ENCODE measurements at regions not wholly inside any gene's neighbourhood (a gene's known extent, or its start where the extent isn't known, plus 50 kb on each side); places are given as distances from the start of the nearest gene placed in this dataset.

DNA sequence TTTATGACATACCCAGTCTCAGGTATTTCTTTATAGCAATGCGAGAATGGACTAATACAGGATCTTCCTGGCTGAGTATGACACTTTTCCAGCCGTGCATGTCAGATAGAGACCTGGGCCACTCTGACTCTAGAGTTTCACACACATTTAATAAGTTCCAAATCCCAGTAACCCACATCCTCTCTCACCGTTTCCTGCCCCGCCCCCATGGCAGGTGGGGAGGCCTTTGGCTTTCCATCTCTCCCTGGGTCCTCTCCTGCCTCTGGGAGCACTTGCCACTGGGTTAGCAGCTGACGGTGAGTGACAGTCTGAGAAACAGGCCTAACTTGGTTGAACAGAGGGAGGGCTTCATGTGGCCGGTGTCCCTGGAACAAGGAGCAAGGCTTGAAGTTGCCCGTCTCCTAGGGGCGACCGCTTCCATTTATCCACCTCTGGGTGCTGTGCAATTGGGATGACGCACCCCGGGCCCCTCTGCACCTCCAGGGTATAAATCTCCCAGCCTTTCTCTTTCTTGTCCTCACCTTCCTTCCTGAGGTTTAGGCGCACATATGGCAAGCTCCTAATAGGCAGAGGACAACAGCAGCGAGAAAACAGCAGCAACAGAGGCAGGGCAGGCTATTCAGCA lies 152.7 kb upstream of the HDAC4 start:
- intact Hi-C loops (cut with micrococcal nuclease): no loop called here
- FAIRE-seq: no peak
- CTCF ChIA-PET (ENCODE audit: low intra/inter-chr PET ratio): no interaction called here
- Histone ChIP-seq H3K36me3 (ENCODE audit: control insufficient read depth, insufficient read depth, low read length) (no peaks in the 10 kb centered on the region), H3K4me2 (ENCODE audit: insufficient read depth, low read length) (no peak overlapping the region), H3K79me2 (ENCODE audit: control insufficient read depth, insufficient read depth, low read length) (no peaks in the 10 kb centered on the region), H3K9me3 (replicated peaks; ENCODE audit: control insufficient read depth, insufficient read depth, low read depth, low read length) (no peaks in the 10 kb centered on the region), H2AFZ (ENCODE audit: low read depth, low read length) (no peak overlapping the region), H4K20me1 (replicated peaks; ENCODE audit: control insufficient read depth, insufficient read depth, low read length) (no peaks in the 10 kb centered on the region), H3K27ac (ENCODE audit: extremely low read depth, low read depth, low read length) (no peak overlapping the region), H3K27me3 (ENCODE audit: control insufficient read depth in 2 of 2, insufficient read depth in 2 of 2, low read length in 2 of 2) (peaks cover 3 to 41% of the 10 kb centered on the region in 2 experiments; a peak in 4 of 5 replicates), H3K4me1 (replicated peaks in 1 of 2; ENCODE audit: control insufficient read depth in 2 of 2, insufficient read depth in 2 of 2, low read length in 2 of 2) (peaks cover 0 to 2% of the 10 kb centered on the region in 2 experiments; a peak in 1 of 5 replicates), H3K9me1 (ENCODE audit: control insufficient read depth, insufficient read depth, low read length) (no peaks in the 10 kb centered on the region), H3K4me3 (no peak overlapping the region), H3K9ac (ENCODE audit: insufficient read depth in 1 of 2, low read depth in 2 of 2, low read length in 2 of 2) (no peak overlapping the region)
- POLR2A ChIA-PET: no interaction called here
- in situ Hi-C loops (cut with MboI): no loop called here
- BruUV-seq (replicated peaks): no TSS peak
- 0% methylated on average over 11 of the region's 13 CpGs for WGBS (ENCODE audit: insufficient coverage, low coverage, missing lambda C conversion rate)
- ATAC-seq: no peak
- no peak for DNase-seq (ENCODE audit: extremely low read depth in 1 of 4, low spot score in 3 of 4)
- TF ChIP-seq ZNF253 (CRISPR knock-in tag; conservative IDR thresholded peaks at IDR 0.05) (no peak), NUFIP1 (IDR thresholded peaks at IDR 0.05; ENCODE audit: partially characterized antibody) (no peak), PML (IDR thresholded peaks at IDR 0.05; ENCODE audit: low read length) (no peak), ATF1 (CRISPR knock-in tag; IDR thresholded peaks at IDR 0.05) (no peak), ATF1 (tag; IDR thresholded peaks at IDR 0.05) (no peak), MYBL2 (IDR thresholded peaks at IDR 0.05; ENCODE audit: low read depth) (no peak), MYBL2 (CRISPR knock-in tag; IDR thresholded peaks at IDR 0.05; ENCODE audit: borderline replicate concordance) (no peak), ZKSCAN8 (CRISPR knock-in tag; IDR thresholded peaks at IDR 0.05) (no peak), ESRRA (IDR thresholded peaks at IDR 0.05; ENCODE audit: borderline replicate concordance, low read depth) (no peak), HDAC1 (IDR thresholded peaks at IDR 0.05) (no peak), TGIF2 (CRISPR knock-in tag; IDR thresholded peaks at IDR 0.05) (no peak), GTF3C2 (IDR thresholded peaks at IDR 0.05; ENCODE audit: borderline replicate concordance, extremely low read depth, insufficient read length) (no peak), ZNF507 (tag; conservative IDR thresholded peaks at IDR 0.05) (no peak), RBBP5 (IDR thresholded peaks at IDR 0.05; ENCODE audit: borderline replicate concordance, insufficient read depth, low read length, poor library complexity, severe bottlenecking) (no peak), BRD4 (IDR thresholded peaks at IDR 0.05) (no peak)
- TF ChIP-seq, protein P1, sequence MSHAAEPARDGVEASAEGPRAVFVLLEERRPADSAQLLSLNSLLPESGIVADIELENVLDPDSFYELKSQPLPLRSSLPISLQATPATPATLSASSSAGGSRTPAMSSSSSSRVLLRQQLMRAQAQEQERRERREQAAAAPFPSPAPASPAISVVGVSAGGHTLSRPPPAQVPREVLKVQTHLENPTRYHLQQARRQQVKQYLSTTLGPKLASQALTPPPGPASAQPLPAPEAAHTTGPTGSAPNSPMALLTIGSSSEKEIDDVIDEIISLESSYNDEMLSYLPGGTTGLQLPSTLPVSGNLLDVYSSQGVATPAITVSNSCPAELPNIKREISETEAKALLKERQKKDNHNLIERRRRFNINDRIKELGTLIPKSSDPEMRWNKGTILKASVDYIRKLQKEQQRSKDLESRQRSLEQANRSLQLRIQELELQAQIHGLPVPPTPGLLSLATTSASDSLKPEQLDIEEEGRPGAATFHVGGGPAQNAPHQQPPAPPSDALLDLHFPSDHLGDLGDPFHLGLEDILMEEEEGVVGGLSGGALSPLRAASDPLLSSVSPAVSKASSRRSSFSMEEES (CRISPR knock-in tag; IDR thresholded peaks at IDR 0.05): no peak
- TF ChIP-seq, protein P2, sequence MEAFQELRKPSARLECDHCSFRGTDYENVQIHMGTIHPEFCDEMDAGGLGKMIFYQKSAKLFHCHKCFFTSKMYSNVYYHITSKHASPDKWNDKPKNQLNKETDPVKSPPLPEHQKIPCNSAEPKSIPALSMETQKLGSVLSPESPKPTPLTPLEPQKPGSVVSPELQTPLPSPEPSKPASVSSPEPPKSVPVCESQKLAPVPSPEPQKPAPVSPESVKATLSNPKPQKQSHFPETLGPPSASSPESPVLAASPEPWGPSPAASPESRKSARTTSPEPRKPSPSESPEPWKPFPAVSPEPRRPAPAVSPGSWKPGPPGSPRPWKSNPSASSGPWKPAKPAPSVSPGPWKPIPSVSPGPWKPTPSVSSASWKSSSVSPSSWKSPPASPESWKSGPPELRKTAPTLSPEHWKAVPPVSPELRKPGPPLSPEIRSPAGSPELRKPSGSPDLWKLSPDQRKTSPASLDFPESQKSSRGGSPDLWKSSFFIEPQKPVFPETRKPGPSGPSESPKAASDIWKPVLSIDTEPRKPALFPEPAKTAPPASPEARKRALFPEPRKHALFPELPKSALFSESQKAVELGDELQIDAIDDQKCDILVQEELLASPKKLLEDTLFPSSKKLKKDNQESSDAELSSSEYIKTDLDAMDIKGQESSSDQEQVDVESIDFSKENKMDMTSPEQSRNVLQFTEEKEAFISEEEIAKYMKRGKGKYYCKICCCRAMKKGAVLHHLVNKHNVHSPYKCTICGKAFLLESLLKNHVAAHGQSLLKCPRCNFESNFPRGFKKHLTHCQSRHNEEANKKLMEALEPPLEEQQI (IDR thresholded peaks at IDR 0.05): no peak
